BLaER1 (cell line): ENCODE measurements at regions not wholly inside any gene's neighbourhood (a gene's known extent, or its start where the extent isn't known, plus 50 kb on each side); places are given as distances from the start of the nearest gene placed in this dataset.

Source experiments
- H3K27ac ChIP-seq: shearing (Covaris generic); formaldehyde crosslinking; 2 replicates; pipeline ENCODE4 v1.8.1; 2022
- H3K27me3 ChIP-seq: shearing (Covaris generic); formaldehyde crosslinking; 2 replicates; pipeline ENCODE4 v1.8.1; 2022
- H3K36me3 ChIP-seq: shearing (Covaris generic); formaldehyde crosslinking; 2 replicates; pipeline ENCODE4 v1.8.1; 2022
- H3K4me1 ChIP-seq: shearing (Covaris generic); formaldehyde crosslinking; 2 replicates; pipeline ENCODE4 v1.8.1; 2022
- H3K4me2 ChIP-seq: shearing (Covaris generic); formaldehyde crosslinking; 2 replicates; pipeline ENCODE4 v1.8.1; 2022
- H3K4me3 ChIP-seq: shearing (Covaris generic); formaldehyde crosslinking; 2 replicates; pipeline ENCODE4 v1.8.1; 2022
- H3K9ac ChIP-seq: shearing (Covaris generic); formaldehyde crosslinking; 2 replicates; pipeline ENCODE4 v1.8.1; 2022
- H3K9me3 ChIP-seq: shearing (Covaris generic); formaldehyde crosslinking; 2 replicates; pipeline ENCODE4 v1.8.1; 2022
- H4K20me1 ChIP-seq: shearing (Covaris generic); formaldehyde crosslinking; 2 replicates; pipeline ENCODE4 v1.8.1; 2022
- Cebpa-rat ChIP-seq: shearing (Covaris generic); IDR thresholded peaks from 2 replicates; pipeline ENCODE4 v1.8.1; 2022

- Histone ChIP-seq H3K4me3 (no peak overlapping the region), H3K27me3 (no peaks in the 10 kb centered on the region), H3K9me3 (no peaks in the 10 kb centered on the region), H3K4me2 (no peak overlapping the region), H3K36me3 (no peaks in the 10 kb centered on the region), H4K20me1 (no peaks in the 10 kb centered on the region), H3K27ac (no peak overlapping the region), H3K9ac (no peak overlapping the region), H3K4me1 (peaks cover 10% of the 10 kb centered on the region; the same call in 1 of the 2 replicates)
- no peak for TF ChIP-seq Cebpa-rat
Observed at GRCh38 chr5:6134281-6134680, 244.1 kb downstream of the MED10 start.

GRCh38 chr5:6125781-6126180 is 252.6 kb downstream of the MED10 start:
- peaks cover 14% of the 10 kb centered on the region for H3K27me3 ChIP-seq
- TF ChIP-seq Cebpa-rat: no peak
- no peak overlapping the region for H3K4me2 ChIP-seq
- H3K9me3 ChIP-seq: peaks cover 48% of the 10 kb centered on the region
- H3K4me1 ChIP-seq: no peaks in the 10 kb centered on the region
- no peaks in the 10 kb centered on the region for H3K36me3 ChIP-seq
- no peak overlapping the region for H3K27ac ChIP-seq
- H3K9ac ChIP-seq: no peak overlapping the region
- no peaks in the 10 kb centered on the region for H4K20me1 ChIP-seq
- no peak overlapping the region for H3K4me3 ChIP-seq

- no peak for TF ChIP-seq Cebpa-rat
- peaks cover 25% of the 10 kb centered on the region for H3K9me3 ChIP-seq
- H3K27me3 ChIP-seq: peaks cover 57% of the 10 kb centered on the region
- H3K27ac ChIP-seq: no peak overlapping the region
- peak overlapping the region; percentile 46; the same call in 1 of the 2 replicates for H3K4me2 ChIP-seq
- no peaks in the 10 kb centered on the region for H3K36me3 ChIP-seq
- H3K9ac ChIP-seq: no peak overlapping the region
- H3K4me1 ChIP-seq: peaks cover 10% of the 10 kb centered on the region
- no peak overlapping the region for H3K4me3 ChIP-seq
- H4K20me1 ChIP-seq: no peaks in the 10 kb centered on the region
Observed at GRCh38 chr5:6118691-6119090, 259.7 kb downstream of the MED10 start.

- Histone ChIP-seq H3K4me3 (no peak overlapping the region), H3K4me1 (peaks cover 10% of the 10 kb centered on the region), H3K36me3 (no peaks in the 10 kb centered on the region), H3K9me3 (peaks cover 11% of the 10 kb centered on the region; the same call in 1 of the 2 replicates), H3K4me2 (no peak overlapping the region), H3K27me3 (peaks cover 56% of the 10 kb centered on the region), H3K27ac (no peak overlapping the region), H4K20me1 (no peaks in the 10 kb centered on the region), H3K9ac (no peak overlapping the region)
- TF ChIP-seq Cebpa-rat: no peak
Observed at GRCh38 chr5:6117212-6117611, 261.1 kb downstream of the MED10 start.

- Histone ChIP-seq H3K4me3 (no peak overlapping the region), H3K27me3 (peaks cover 44% of the 10 kb centered on the region), H3K9me3 (0 out of 2 replicates have a peak, but pooled peaks cover 6% of the 10 kb centered on the region), H3K4me2 (0 out of 2 replicates have a peak overlapping the region, but pooled peaks have one; percentile 5), H4K20me1 (no peaks in the 10 kb centered on the region), H3K9ac (no peak overlapping the region), H3K27ac (no peak overlapping the region), H3K36me3 (no peaks in the 10 kb centered on the region), H3K4me1 (peaks cover 13% of the 10 kb centered on the region)
- TF ChIP-seq Cebpa-rat: no peak
Observed at GRCh38 chr5:6115852-6116251, 262.5 kb downstream of the MED10 start.

GRCh38 chr5:6112538-6112937 is 265.8 kb downstream of the MED10 start:
- Histone ChIP-seq H3K4me2 (no peak overlapping the region), H3K4me3 (no peak overlapping the region), H3K9me3 (no peaks in the 10 kb centered on the region), H3K4me1 (peaks cover 22% of the 10 kb centered on the region), H4K20me1 (no peaks in the 10 kb centered on the region), H3K36me3 (no peaks in the 10 kb centered on the region), H3K27ac (no peak overlapping the region), H3K27me3 (peaks cover 18% of the 10 kb centered on the region; the same call in 1 of the 2 replicates), H3K9ac (no peak overlapping the region)
- TF ChIP-seq Cebpa-rat: no peak

- H3K9me3 ChIP-seq: no peaks in the 10 kb centered on the region
- no peak overlapping the region for H3K27ac ChIP-seq
- no peak overlapping the region for H3K9ac ChIP-seq
- no peak overlapping the region for H3K4me2 ChIP-seq
- H3K27me3 ChIP-seq: peaks cover 16% of the 10 kb centered on the region; the same call in 1 of the 2 replicates
- H3K4me3 ChIP-seq: no peak overlapping the region
- peaks cover 22% of the 10 kb centered on the region for H3K4me1 ChIP-seq
- TF ChIP-seq Cebpa-rat: no peak
- H3K36me3 ChIP-seq: no peaks in the 10 kb centered on the region
- no peaks in the 10 kb centered on the region for H4K20me1 ChIP-seq
Observed at GRCh38 chr5:6112125-6112524, 266.2 kb downstream of the MED10 start.

GRCh38 chr5:6111131-6111530 is 267.2 kb downstream of the MED10 start:
- TF ChIP-seq Cebpa-rat: no peak
- H4K20me1 ChIP-seq: no peaks in the 10 kb centered on the region
- H3K9me3 ChIP-seq: no peaks in the 10 kb centered on the region
- no peak overlapping the region for H3K27ac ChIP-seq
- H3K27me3 ChIP-seq: peaks cover 6% of the 10 kb centered on the region; the same call in 1 of the 2 replicates
- H3K4me3 ChIP-seq: no peak overlapping the region
- no peaks in the 10 kb centered on the region for H3K36me3 ChIP-seq
- peaks cover 22% of the 10 kb centered on the region for H3K4me1 ChIP-seq
- H3K9ac ChIP-seq: no peak overlapping the region
- H3K4me2 ChIP-seq: peak overlapping the region; percentile 55

- Histone ChIP-seq H3K4me3 (no peak overlapping the region), H3K27ac (no peak overlapping the region), H3K9ac (no peak overlapping the region), H3K4me2 (peak overlapping the region; percentile 55), H3K27me3 (peaks cover 6% of the 10 kb centered on the region; the same call in 1 of the 2 replicates), H3K9me3 (no peaks in the 10 kb centered on the region), H4K20me1 (no peaks in the 10 kb centered on the region), H3K4me1 (peaks cover 26% of the 10 kb centered on the region), H3K36me3 (no peaks in the 10 kb centered on the region)
- no peak for TF ChIP-seq Cebpa-rat
Observed at GRCh38 chr5:6110441-6111005, 267.8 kb downstream of the MED10 start.

GRCh38 chr5:6108981-6109825 is 269.1 kb downstream of the MED10 start:
- Histone ChIP-seq H3K9ac (no peak overlapping the region), H3K27ac (no peak overlapping the region), H3K9me3 (no peaks in the 10 kb centered on the region), H3K4me3 (no peak overlapping the region), H3K36me3 (no peaks in the 10 kb centered on the region), H3K4me1 (peaks cover 39% of the 10 kb centered on the region), H4K20me1 (no peaks in the 10 kb centered on the region), H3K27me3 (no peaks in the 10 kb centered on the region), H3K4me2 (peak overlapping the region; percentile 55)
- TF ChIP-seq Cebpa-rat: no peak
